22Rv1 (cell line): ENCODE measurements at regions not wholly inside any gene's neighbourhood (a gene's known extent, or its start where the extent isn't known, plus 50 kb on each side); places are given as distances from the start of the nearest gene placed in this dataset.

Source experiments
- ZFX ChIP-seq: fragments of 450-650 bp; IDR thresholded peaks from 2 replicates; pipeline ENCODE4 v1.6.1; 2017; ENCODE audit warnings: antibody characterized with exemption, borderline replicate concordance
- TF ChIP-seq, protein P1 (sequence below): fragments of 450-650 bp; IDR thresholded peaks from 2 replicates; pipeline ENCODE4 v1.5.1; 2017; ENCODE audit warnings: mild to moderate bottlenecking

GRCh38 chr12:63056649-63057048 is 94.4 kb downstream of the AVPR1A start:
- TF ChIP-seq, protein P1, sequence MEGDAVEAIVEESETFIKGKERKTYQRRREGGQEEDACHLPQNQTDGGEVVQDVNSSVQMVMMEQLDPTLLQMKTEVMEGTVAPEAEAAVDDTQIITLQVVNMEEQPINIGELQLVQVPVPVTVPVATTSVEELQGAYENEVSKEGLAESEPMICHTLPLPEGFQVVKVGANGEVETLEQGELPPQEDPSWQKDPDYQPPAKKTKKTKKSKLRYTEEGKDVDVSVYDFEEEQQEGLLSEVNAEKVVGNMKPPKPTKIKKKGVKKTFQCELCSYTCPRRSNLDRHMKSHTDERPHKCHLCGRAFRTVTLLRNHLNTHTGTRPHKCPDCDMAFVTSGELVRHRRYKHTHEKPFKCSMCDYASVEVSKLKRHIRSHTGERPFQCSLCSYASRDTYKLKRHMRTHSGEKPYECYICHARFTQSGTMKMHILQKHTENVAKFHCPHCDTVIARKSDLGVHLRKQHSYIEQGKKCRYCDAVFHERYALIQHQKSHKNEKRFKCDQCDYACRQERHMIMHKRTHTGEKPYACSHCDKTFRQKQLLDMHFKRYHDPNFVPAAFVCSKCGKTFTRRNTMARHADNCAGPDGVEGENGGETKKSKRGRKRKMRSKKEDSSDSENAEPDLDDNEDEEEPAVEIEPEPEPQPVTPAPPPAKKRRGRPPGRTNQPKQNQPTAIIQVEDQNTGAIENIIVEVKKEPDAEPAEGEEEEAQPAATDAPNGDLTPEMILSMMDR: no peak
- no peak for TF ChIP-seq ZFX
